ENCODE measurements at regions not wholly inside any gene's neighbourhood (a gene's known extent, or its start where the extent isn't known, plus 50 kb on each side); places are given as distances from the start of the nearest gene placed in this dataset.

- DNase-seq = no peak
These were observed 202.1 kb downstream of the NXPE2 start for GRCh38 chr11:114880442-114880841.

- DNase-seq = no peak
These were observed 205.1 kb downstream of the NXPE2 start for GRCh38 chr11:114883472-114883871.

- DNase-seq = no peak
These were observed 208.4 kb downstream of the NXPE2 start for GRCh38 chr11:114886644-114887265.

- DNase-seq = no peak
These were observed 211.3 kb downstream of the NXPE2 start for GRCh38 chr11:114889594-114890011.

GRCh38 chr11:114890038-114890437 lies 211.7 kb downstream of the NXPE2 start:
- DNase-seq = no peak

GRCh38 chr11:114891911-114892310 lies 213.6 kb downstream of the NXPE2 start:
- no peak for DNase-seq

- no peak for DNase-seq
These were observed 214.3 kb downstream of the NXPE2 start for GRCh38 chr11:114892381-114893197.

- DNase-seq = no peak
These were observed 215.0 kb downstream of the NXPE2 start for GRCh38 chr11:114893329-114893728.

- DNase-seq = no peak
These were observed 218.3 kb downstream of the NXPE2 start for GRCh38 chr11:114896594-114896993.

- no peak for DNase-seq
These were observed 231.5 kb downstream of the NXPE2 start for GRCh38 chr11:114909866-114910265.

- no peak for DNase-seq
These were observed 234.5 kb downstream of the NXPE2 start for GRCh38 chr11:114912826-114913225.

- no peak for DNase-seq
These were observed 236.1 kb downstream of the NXPE2 start for GRCh38 chr11:114914231-114915005.

- no peak for DNase-seq
These were observed 237.8 kb downstream of the NXPE2 start for GRCh38 chr11:114915871-114916805.

- no peak for DNase-seq
These were observed 240.0 kb downstream of the NXPE2 start for GRCh38 chr11:114918286-114918685.

GRCh38 chr11:114921697-114922096 lies 243.4 kb downstream of the NXPE2 start:
- DNase-seq = no peak

- no peak for DNase-seq
These were observed 245.7 kb downstream of the NXPE2 start for GRCh38 chr11:114924042-114924441.

GRCh38 chr11:114925591-114925990 lies 247.3 kb downstream of the NXPE2 start:
- DNase-seq = no peak

GRCh38 chr11:114928260-114928870 lies 250.0 kb downstream of the NXPE2 start:
- no peak for DNase-seq

GRCh38 chr11:114929351-114930000 lies 251.1 kb downstream of the NXPE2 start:
- no peak for DNase-seq

- DNase-seq = no peak
These were observed 260.5 kb downstream of the NXPE2 start for GRCh38 chr11:114938799-114939198.

GRCh38 chr11:114942207-114942606 lies 263.9 kb downstream of the NXPE2 start:
- no peak for DNase-seq
